Tibial nerve (tissue), 4 donors: ENCODE measurements at regions not wholly inside any gene's neighbourhood (a gene's known extent, or its start where the extent isn't known, plus 50 kb on each side); places are given as distances from the start of the nearest gene placed in this dataset.

Experiments used
- DNase-seq, 2 donors: peaks; one replicate each; pipeline ENCODE4 v3.0.0-alpha.2; 2019; ENCODE audit warnings: low spot score in 2 of 2
- H3K27ac ChIP-seq, 4 donors: fragments of 200-600 bp; sonication (generic) in 3 of 4; one replicate each; pipeline ENCODE4 v1.5.1; 2017 to 2019; ENCODE audit warnings: mild to moderate bottlenecking in 1 of 4
- H3K27me3 ChIP-seq, 2 donors: fragments of 200-600 bp; sonication (generic) in 1 of 2; one replicate each; pipeline versions ENCODE4 v1.5.1 to v1.6.0; 2017 to 2019
- H3K36me3 ChIP-seq, 3 donors: fragments of 200-600 bp; sonication (generic); one replicate each; pipeline ENCODE4 v1.5.1; 2018 to 2019
- H3K4me1 ChIP-seq, 4 donors: fragments of 200-600 bp; sonication (generic) in 3 of 4; one replicate each; pipeline ENCODE4 v1.5.1; 2017 to 2019
- H3K4me3 ChIP-seq, 4 donors: fragments of 200-600 bp; sonication (generic) in 3 of 4; one replicate each; pipeline ENCODE4 v1.5.1; 2017 to 2019; ENCODE audit warnings: mild to moderate bottlenecking in 1 of 4, moderate library complexity in 1 of 4
- H3K9me3 ChIP-seq, 4 donors: fragments of 200-600 bp; sonication (generic) in 3 of 4; one replicate each; pipeline ENCODE4 v1.5.1; 2017 to 2019
- EP300 ChIP-seq, 2 donors: sonication (generic); formaldehyde crosslinking; IDR thresholded peaks; one replicate each; pipeline ENCODE4 v1.6.1; 2017; ENCODE audit warnings: antibody characterized with exemption in 2 of 2, mild to moderate bottlenecking in 1 of 2
- POLR2A ChIP-seq, 2 donors: fragments of 450-650 bp; IDR thresholded peaks; one replicate each; pipeline ENCODE4 v1.6.1; 2017; ENCODE audit warnings: antibody characterized with exemption in 2 of 2, mild to moderate bottlenecking in 2 of 2, moderate library complexity in 2 of 2
- WGBS, 2 donors: methylation state at CpG; one replicate each; pipeline ENCODE4 v1.1.5; 2018; 5-methylcytosine and 5-hydroxymethylcytosine counted together
- TF ChIP-seq, protein P1 (sequence below), 5 experiments: fragments of 200-600 bp in 3 of 5; fragments of 450-650 bp in 2 of 5; sonication (generic) in 3 of 5; IDR thresholded peaks; one replicate each; pipeline ENCODE4 v1.5.1; 2016 to 2019; ENCODE audit warnings: antibody characterized with exemption in 5 of 5, mild to moderate bottlenecking in 3 of 5, moderate library complexity in 2 of 5

DNA sequence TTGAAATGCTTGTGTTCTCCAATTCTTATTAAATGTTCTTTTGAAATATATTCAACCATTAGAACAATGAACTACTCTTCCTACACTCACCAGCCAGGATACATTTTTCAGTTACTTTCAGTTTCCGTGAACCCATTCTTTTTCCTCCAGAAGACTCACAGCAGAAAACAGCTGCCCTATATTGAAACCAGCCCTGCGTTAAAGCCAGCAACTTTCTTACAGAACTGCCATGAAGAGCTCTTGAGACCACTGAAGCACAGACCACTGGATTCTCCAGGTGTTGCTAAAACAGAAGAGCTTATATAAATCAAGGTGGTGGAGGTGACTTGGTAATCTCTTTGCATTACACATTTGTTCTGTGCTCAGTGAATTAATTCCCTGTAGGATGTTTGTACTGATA, 365.9 kb upstream of the C9orf72 start:
- Histone ChIP-seq H3K9me3 (no peaks in the 10 kb centered on the region), H3K4me1 (no peaks in the 10 kb centered on the region), H3K27ac (no peak overlapping the region), H3K4me3 (no peak overlapping the region), H3K36me3 (no peaks in the 10 kb centered on the region), H3K27me3 (no peaks in the 10 kb centered on the region)
- TF ChIP-seq POLR2A (IDR thresholded peaks at IDR 0.05) = no peak
- TF ChIP-seq EP300 (IDR thresholded peaks at IDR 0.05) = no peak
- TF ChIP-seq, protein P1, sequence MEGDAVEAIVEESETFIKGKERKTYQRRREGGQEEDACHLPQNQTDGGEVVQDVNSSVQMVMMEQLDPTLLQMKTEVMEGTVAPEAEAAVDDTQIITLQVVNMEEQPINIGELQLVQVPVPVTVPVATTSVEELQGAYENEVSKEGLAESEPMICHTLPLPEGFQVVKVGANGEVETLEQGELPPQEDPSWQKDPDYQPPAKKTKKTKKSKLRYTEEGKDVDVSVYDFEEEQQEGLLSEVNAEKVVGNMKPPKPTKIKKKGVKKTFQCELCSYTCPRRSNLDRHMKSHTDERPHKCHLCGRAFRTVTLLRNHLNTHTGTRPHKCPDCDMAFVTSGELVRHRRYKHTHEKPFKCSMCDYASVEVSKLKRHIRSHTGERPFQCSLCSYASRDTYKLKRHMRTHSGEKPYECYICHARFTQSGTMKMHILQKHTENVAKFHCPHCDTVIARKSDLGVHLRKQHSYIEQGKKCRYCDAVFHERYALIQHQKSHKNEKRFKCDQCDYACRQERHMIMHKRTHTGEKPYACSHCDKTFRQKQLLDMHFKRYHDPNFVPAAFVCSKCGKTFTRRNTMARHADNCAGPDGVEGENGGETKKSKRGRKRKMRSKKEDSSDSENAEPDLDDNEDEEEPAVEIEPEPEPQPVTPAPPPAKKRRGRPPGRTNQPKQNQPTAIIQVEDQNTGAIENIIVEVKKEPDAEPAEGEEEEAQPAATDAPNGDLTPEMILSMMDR (IDR thresholded peaks at IDR 0.05) = no peak
- DNase-seq = no peak
- 52 to 61% methylated on average over 2 of the region's 2 CpGs for WGBS, 2 donors

DNA sequence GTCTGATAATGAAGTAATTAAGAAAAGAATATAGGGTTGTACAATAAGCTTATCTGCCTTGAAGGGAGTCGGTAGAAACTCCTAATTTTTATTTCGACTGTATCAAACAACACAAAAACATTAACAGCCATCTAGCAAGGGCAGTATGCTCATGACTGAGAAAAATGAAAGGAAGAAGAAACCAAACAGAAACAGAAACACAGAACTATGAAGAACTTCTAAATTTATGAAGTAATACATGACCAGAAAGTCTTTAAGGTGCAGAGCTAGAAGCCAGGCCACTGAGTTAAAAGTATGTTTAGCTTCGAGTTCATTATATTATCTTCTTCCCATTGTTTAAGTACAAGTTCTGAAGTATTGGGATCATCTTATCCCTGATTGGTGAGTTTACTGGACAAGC, 367.3 kb upstream of the C9orf72 start:
- no peaks in the 10 kb centered on the region for H3K4me1 ChIP-seq
- DNase-seq = no peak
- no peak overlapping the region for H3K4me3 ChIP-seq
- H3K27me3 ChIP-seq = no peaks in the 10 kb centered on the region
- H3K27ac ChIP-seq = no peak overlapping the region
- TF ChIP-seq POLR2A (IDR thresholded peaks at IDR 0.05) (no peak), EP300 (IDR thresholded peaks at IDR 0.05) (no peak)
- TF ChIP-seq, protein P1 (IDR thresholded peaks at IDR 0.05) = no peak
- no peaks in the 10 kb centered on the region for H3K9me3 ChIP-seq
- H3K36me3 ChIP-seq = no peaks in the 10 kb centered on the region
- 87 to 88% methylated on average over 3 of the region's 3 CpGs for WGBS, 2 donors

DNA sequence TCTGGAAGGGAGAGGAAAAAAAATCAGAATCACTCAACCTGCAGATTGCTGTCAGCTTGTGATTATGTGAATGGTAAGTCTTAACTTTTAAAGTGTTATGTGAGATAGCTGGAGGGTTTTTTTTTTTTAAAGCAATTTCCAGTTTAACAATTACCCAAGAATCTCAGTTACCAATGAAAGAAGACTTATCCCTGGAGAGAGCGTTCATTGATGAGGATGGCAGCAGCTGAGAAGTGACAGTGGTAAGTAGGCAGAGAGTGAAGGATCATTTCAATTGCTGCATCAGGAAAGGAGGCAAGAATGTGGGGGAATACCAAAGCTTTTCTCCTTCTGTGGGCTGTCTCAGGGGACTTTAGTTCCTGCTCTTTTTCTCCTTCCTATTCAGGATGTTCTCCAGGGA, 370.2 kb upstream of the C9orf72 start:
- no peak for DNase-seq
- 57 to 64% methylated on average over 1 of the region's 1 CpG for WGBS, 2 donors
- Histone ChIP-seq H3K27me3 (no peaks in the 10 kb centered on the region), H3K36me3 (no peaks in the 10 kb centered on the region), H3K4me3 (no peak overlapping the region), H3K9me3 (no peaks in the 10 kb centered on the region), H3K4me1 (no peaks in the 10 kb centered on the region), H3K27ac (no peak overlapping the region)
- no peak for TF ChIP-seq POLR2A (IDR thresholded peaks at IDR 0.05)
- no peak for TF ChIP-seq EP300 (IDR thresholded peaks at IDR 0.05)
- TF ChIP-seq, protein P1 (IDR thresholded peaks at IDR 0.05) = no peak

DNA sequence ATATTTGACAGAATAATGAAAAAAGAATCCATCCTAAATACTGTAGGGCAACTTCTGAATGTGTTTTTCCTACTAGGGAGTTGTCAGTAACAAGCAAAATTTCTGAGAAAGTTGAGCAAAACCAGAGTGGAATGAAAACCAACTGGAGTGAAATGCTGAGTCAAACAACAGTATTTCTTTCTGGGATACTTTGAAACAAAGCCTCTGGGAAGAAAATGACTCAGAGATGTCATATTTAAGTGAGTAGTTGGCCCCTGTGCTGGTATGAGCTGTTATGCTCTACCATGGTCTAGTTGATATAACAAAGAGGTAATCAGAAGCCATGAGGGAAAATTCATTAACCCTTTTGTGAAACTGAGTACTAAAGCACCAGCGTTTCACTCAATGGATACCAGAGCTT, 372.1 kb upstream of the C9orf72 start:
- Histone ChIP-seq H3K27me3 (no peaks in the 10 kb centered on the region), H3K4me1 (no peaks in the 10 kb centered on the region), H3K4me3 (no peak overlapping the region), H3K27ac (no peak overlapping the region), H3K9me3 (no peaks in the 10 kb centered on the region), H3K36me3 (no peaks in the 10 kb centered on the region)
- 0% methylated on average over 1 of the region's 1 CpG for WGBS, 2 donors
- TF ChIP-seq, protein P1 (IDR thresholded peaks at IDR 0.05) = no peak
- DNase-seq = no peak

DNA sequence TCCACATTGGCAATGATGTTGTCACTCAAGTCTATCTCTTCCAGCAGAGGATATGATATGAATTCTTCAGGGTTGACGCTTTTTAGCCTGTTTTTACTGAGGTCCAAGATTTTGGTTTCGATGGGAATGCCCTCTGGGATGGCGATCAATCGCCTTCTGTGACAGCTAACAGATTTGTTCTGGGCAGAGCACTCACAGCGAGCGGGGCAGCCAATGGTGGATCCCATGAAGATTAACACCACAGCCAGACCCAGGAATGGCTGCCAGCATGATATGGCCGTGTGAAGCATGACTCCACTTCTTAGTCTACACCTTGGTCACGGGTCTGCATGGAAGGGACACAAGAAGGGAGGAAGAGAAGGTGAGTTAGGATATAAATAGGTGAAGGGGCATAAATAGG, 377.1 kb upstream of the C9orf72 start:
- H3K9me3 ChIP-seq = no peaks in the 10 kb centered on the region
- no peak for DNase-seq
- TF ChIP-seq POLR2A (IDR thresholded peaks at IDR 0.05) (no peak), EP300 (IDR thresholded peaks at IDR 0.05) (no peak)
- TF ChIP-seq, protein P1 (IDR thresholded peaks at IDR 0.05) = no peak
- no peaks in the 10 kb centered on the region for H3K4me1 ChIP-seq
- no peak overlapping the region for H3K4me3 ChIP-seq
- no peaks in the 10 kb centered on the region for H3K27me3 ChIP-seq
- no peak overlapping the region for H3K27ac ChIP-seq
- 91 to 92% methylated on average over 8 of the region's 8 CpGs for WGBS, 2 donors
- no peaks in the 10 kb centered on the region for H3K36me3 ChIP-seq
